Ishikawa (cell line): ENCODE measurements at regions not wholly inside any gene's neighbourhood (a gene's known extent, or its start where the extent isn't known, plus 50 kb on each side); places are given as distances from the start of the nearest gene placed in this dataset.

Experiments used
- CEBPB ChIP-seq: IDR thresholded peaks from 2 replicates; pipeline ENCODE4 v1.6.1; 2012
- CREB1 ChIP-seq: IDR thresholded peaks from 2 replicates; pipeline ENCODE4 v1.6.1; 2012; ENCODE audit warnings: low read depth
- EGR1 ChIP-seq: IDR thresholded peaks from 2 replicates; pipeline ENCODE4 v1.6.1; 2012
- EP300 ChIP-seq: IDR thresholded peaks from 2 replicates; pipeline ENCODE4 v1.6.1; 2012; ENCODE audit warnings: borderline replicate concordance
- FOXM1 ChIP-seq: IDR thresholded peaks from 2 replicates; pipeline ENCODE4 v1.6.1; 2012; ENCODE audit warnings: low read depth, borderline replicate concordance
- NFIC ChIP-seq: IDR thresholded peaks from 2 replicates; pipeline ENCODE4 v1.6.1; 2012
- RAD21 ChIP-seq: IDR thresholded peaks from 2 replicates; pipeline ENCODE4 v1.6.1; 2012; ENCODE audit warnings: low read depth
- TAF1 ChIP-seq: IDR thresholded peaks from 2 replicates; pipeline ENCODE4 v1.6.1; 2012; ENCODE audit warnings: low read depth, mild to moderate bottlenecking
- TCF12 ChIP-seq: IDR thresholded peaks from 2 replicates; pipeline ENCODE4 v1.6.1; 2012; ENCODE audit warnings: low read depth
- USF1 ChIP-seq: IDR thresholded peaks from 2 replicates; pipeline ENCODE4 v1.6.1; 2012
- YY1 ChIP-seq: IDR thresholded peaks from 2 replicates; pipeline ENCODE4 v1.6.1; 2012; ENCODE audit warnings: low read depth
- ZBTB7A ChIP-seq: IDR thresholded peaks from 2 replicates; pipeline ENCODE4 v1.6.1; 2012; ENCODE audit warnings: low read depth
- TF ChIP-seq, protein P1 (sequence below): IDR thresholded peaks from 2 replicates; pipeline ENCODE4 v1.6.1; 2012
- TF ChIP-seq, protein P2 (sequence below): IDR thresholded peaks from 2 replicates; pipeline ENCODE4 v1.6.1; 2012; ENCODE audit warnings: low read depth, mild to moderate bottlenecking

GRCh38 chr9:134545543-134546245, 95.9 kb upstream of the COL5A1 start:
- no peak for TF ChIP-seq NFIC
- TF ChIP-seq EP300 = no peak
- no peak for TF ChIP-seq CREB1
- TF ChIP-seq, protein P1, sequence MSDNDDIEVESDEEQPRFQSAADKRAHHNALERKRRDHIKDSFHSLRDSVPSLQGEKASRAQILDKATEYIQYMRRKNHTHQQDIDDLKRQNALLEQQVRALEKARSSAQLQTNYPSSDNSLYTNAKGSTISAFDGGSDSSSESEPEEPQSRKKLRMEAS = no peak
- TF ChIP-seq RAD21 = no peak
- no peak for TF ChIP-seq USF1
- no peak for TF ChIP-seq CEBPB
- no peak for TF ChIP-seq ZBTB7A
- TF ChIP-seq EGR1 = no peak
- TF ChIP-seq YY1 = no peak
- TF ChIP-seq, protein P2, sequence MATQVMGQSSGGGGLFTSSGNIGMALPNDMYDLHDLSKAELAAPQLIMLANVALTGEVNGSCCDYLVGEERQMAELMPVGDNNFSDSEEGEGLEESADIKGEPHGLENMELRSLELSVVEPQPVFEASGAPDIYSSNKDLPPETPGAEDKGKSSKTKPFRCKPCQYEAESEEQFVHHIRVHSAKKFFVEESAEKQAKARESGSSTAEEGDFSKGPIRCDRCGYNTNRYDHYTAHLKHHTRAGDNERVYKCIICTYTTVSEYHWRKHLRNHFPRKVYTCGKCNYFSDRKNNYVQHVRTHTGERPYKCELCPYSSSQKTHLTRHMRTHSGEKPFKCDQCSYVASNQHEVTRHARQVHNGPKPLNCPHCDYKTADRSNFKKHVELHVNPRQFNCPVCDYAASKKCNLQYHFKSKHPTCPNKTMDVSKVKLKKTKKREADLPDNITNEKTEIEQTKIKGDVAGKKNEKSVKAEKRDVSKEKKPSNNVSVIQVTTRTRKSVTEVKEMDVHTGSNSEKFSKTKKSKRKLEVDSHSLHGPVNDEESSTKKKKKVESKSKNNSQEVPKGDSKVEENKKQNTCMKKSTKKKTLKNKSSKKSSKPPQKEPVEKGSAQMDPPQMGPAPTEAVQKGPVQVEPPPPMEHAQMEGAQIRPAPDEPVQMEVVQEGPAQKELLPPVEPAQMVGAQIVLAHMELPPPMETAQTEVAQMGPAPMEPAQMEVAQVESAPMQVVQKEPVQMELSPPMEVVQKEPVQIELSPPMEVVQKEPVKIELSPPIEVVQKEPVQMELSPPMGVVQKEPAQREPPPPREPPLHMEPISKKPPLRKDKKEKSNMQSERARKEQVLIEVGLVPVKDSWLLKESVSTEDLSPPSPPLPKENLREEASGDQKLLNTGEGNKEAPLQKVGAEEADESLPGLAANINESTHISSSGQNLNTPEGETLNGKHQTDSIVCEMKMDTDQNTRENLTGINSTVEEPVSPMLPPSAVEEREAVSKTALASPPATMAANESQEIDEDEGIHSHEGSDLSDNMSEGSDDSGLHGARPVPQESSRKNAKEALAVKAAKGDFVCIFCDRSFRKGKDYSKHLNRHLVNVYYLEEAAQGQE = no peak
- TF ChIP-seq TCF12 = no peak
- TF ChIP-seq TAF1 = no peak
- TF ChIP-seq FOXM1 = no peak
